Activated naive CD8-positive, alpha-beta T cell treated with anti-CD3 and anti-CD28 coated beads, Interleukin-2, amount 50 U/mL, for 24 hours (primary cell): ENCODE measurements at regions not wholly inside any gene's neighbourhood (a gene's known extent, or its start where the extent isn't known, plus 50 kb on each side); places are given as distances from the start of the nearest gene placed in this dataset.
"Not testable (repeated sequence)": the region's sequence is repeated elsewhere in the genome, so short reads cannot be mapped to it uniquely, and the experiment has no call there.

Experiments used
- ATAC-seq: fragments of 150-1000 bp; cut with Tn5 transposase; one replicate; pipeline ENCODE4 v1.10.0; 2021
- DNase-seq: peaks from one replicate; pipeline ENCODE4 v3.0.0; 2021
- H3K27ac Mint-ChIP-seq: one replicate; pipeline ENCODE4 v1.8.0; 2021; ENCODE audit warnings: mild to moderate bottlenecking, mixed read lengths
- H3K27me3 Mint-ChIP-seq: one replicate; pipeline ENCODE4 v1.8.0; 2021; ENCODE audit warnings: mixed read lengths
- H3K36me3 Mint-ChIP-seq: one replicate; pipeline ENCODE4 v1.8.0; 2021; ENCODE audit warnings: low read depth, mixed read lengths
- H3K4me1 Mint-ChIP-seq: one replicate; pipeline ENCODE4 v1.8.0; 2021; ENCODE audit warnings: mixed read lengths
- H3K4me3 Mint-ChIP-seq: one replicate; pipeline ENCODE4 v1.8.0; 2021; ENCODE audit warnings: mild to moderate bottlenecking, moderate library complexity, mixed read lengths
- H3K9me3 Mint-ChIP-seq: one replicate; pipeline ENCODE4 v1.8.0; 2021; ENCODE audit warnings: mixed read lengths

- Mint-ChIP-seq H3K27ac (no peak overlapping the region), H3K4me3 (no peak overlapping the region), H3K9me3 (no peaks in the 10 kb centered on the region), H3K4me1 (no peaks in the 10 kb centered on the region), H3K36me3 (no peaks in the 10 kb centered on the region), H3K27me3 (no peaks in the 10 kb centered on the region)
- no peak for DNase-seq
- no peak for ATAC-seq
Observed at GRCh38 chr6:8828376-8828775, 393.0 kb upstream of the SLC35B3 start.

- no peaks in the 10 kb centered on the region for H3K36me3 Mint-ChIP-seq
- DNase-seq (no peak), ATAC-seq (no peak)
- no peak overlapping the region for H3K27ac Mint-ChIP-seq
- H3K9me3 Mint-ChIP-seq: no peaks in the 10 kb centered on the region
- no peaks in the 10 kb centered on the region for H3K4me1 Mint-ChIP-seq
- no peaks in the 10 kb centered on the region for H3K27me3 Mint-ChIP-seq
- no peak overlapping the region for H3K4me3 Mint-ChIP-seq
Observed at GRCh38 chr6:8825726-8826125, 390.4 kb upstream of the SLC35B3 start.

- Mint-ChIP-seq H3K4me1 (no peaks in the 10 kb centered on the region), H3K27ac (no peak overlapping the region), H3K4me3 (no peak overlapping the region), H3K36me3 (no peaks in the 10 kb centered on the region), H3K9me3 (no peaks in the 10 kb centered on the region), H3K27me3 (no peaks in the 10 kb centered on the region)
- ATAC-seq (no peak), DNase-seq (no peak)
Observed at GRCh38 chr6:8821981-8822381, 386.6 kb upstream of the SLC35B3 start.

- Mint-ChIP-seq H3K4me3 (no peak overlapping the region), H3K27me3 (no peaks in the 10 kb centered on the region), H3K36me3 (no peaks in the 10 kb centered on the region), H3K27ac (no peak overlapping the region), H3K4me1 (no peaks in the 10 kb centered on the region), H3K9me3 (no peaks in the 10 kb centered on the region)
- DNase-seq: no peak
- ATAC-seq: no peak
Observed at GRCh38 chr6:8820313-8820712, 385.0 kb upstream of the SLC35B3 start.

- Mint-ChIP-seq H3K36me3 (no peaks in the 10 kb centered on the region), H3K4me1 (no peaks in the 10 kb centered on the region), H3K27ac (no peak overlapping the region), H3K4me3 (no peak overlapping the region), H3K9me3 (no peaks in the 10 kb centered on the region), H3K27me3 (no peaks in the 10 kb centered on the region)
- DNase-seq: no peak
- no peak for ATAC-seq
Observed at GRCh38 chr6:8819446-8819845, 384.1 kb upstream of the SLC35B3 start.

GRCh38 chr6:8814440-8815000, 379.2 kb upstream of the SLC35B3 start:
- no peaks in the 10 kb centered on the region for H3K36me3 Mint-ChIP-seq
- H3K27me3 Mint-ChIP-seq: no peaks in the 10 kb centered on the region
- H3K4me3 Mint-ChIP-seq: no peak overlapping the region
- H3K27ac Mint-ChIP-seq: no peak overlapping the region
- H3K4me1 Mint-ChIP-seq: no peaks in the 10 kb centered on the region
- ATAC-seq: no peak
- no peak for DNase-seq
- H3K9me3 Mint-ChIP-seq: no peaks in the 10 kb centered on the region

GRCh38 chr6:8810325-8810724, 375.0 kb upstream of the SLC35B3 start:
- Mint-ChIP-seq H3K36me3 (no peaks in the 10 kb centered on the region), H3K4me1 (no peaks in the 10 kb centered on the region), H3K4me3 (no peak overlapping the region), H3K9me3 (no peaks in the 10 kb centered on the region), H3K27ac (no peak overlapping the region), H3K27me3 (no peaks in the 10 kb centered on the region)
- ATAC-seq (no peak), DNase-seq (no peak)

- Mint-ChIP-seq H3K4me3 (no peak overlapping the region), H3K27me3 (no peaks in the 10 kb centered on the region), H3K36me3 (no peaks in the 10 kb centered on the region), H3K27ac (no peak overlapping the region), H3K9me3 (no peaks in the 10 kb centered on the region), H3K4me1 (no peaks in the 10 kb centered on the region)
- DNase-seq (no peak), ATAC-seq (no peak)
Observed at GRCh38 chr6:8809662-8810061, 374.3 kb upstream of the SLC35B3 start.

- DNase-seq (no peak), ATAC-seq (no peak)
- Mint-ChIP-seq H3K4me1 (no peaks in the 10 kb centered on the region), H3K4me3 (no peak overlapping the region), H3K27me3 (no peaks in the 10 kb centered on the region), H3K36me3 (no peaks in the 10 kb centered on the region), H3K9me3 (peaks cover 27% of the 10 kb centered on the region), H3K27ac (no peak overlapping the region)
Observed at GRCh38 chr6:8803181-8803760, 367.9 kb upstream of the SLC35B3 start.

GRCh38 chr6:8802397-8802796, 367.1 kb upstream of the SLC35B3 start:
- not testable (repeated sequence) for H3K27me3 Mint-ChIP-seq, H3K4me1 Mint-ChIP-seq, ATAC-seq, H3K4me3 Mint-ChIP-seq, H3K36me3 Mint-ChIP-seq, DNase-seq, H3K27ac Mint-ChIP-seq
- H3K9me3 Mint-ChIP-seq: peaks cover 27% of the 10 kb centered on the region

- DNase-seq (no peak), ATAC-seq (no peak)
- H3K4me1 Mint-ChIP-seq: no peaks in the 10 kb centered on the region
- H3K27ac Mint-ChIP-seq: no peak overlapping the region
- H3K9me3 Mint-ChIP-seq: peaks cover 2% of the 10 kb centered on the region
- H3K4me3 Mint-ChIP-seq: no peak overlapping the region
- no peaks in the 10 kb centered on the region for H3K27me3 Mint-ChIP-seq
- H3K36me3 Mint-ChIP-seq: no peaks in the 10 kb centered on the region
Observed at GRCh38 chr6:8794420-8794819, 359.1 kb upstream of the SLC35B3 start.

- no peak for DNase-seq
- Mint-ChIP-seq H3K4me3 (no peak overlapping the region), H3K36me3 (no peaks in the 10 kb centered on the region), H3K4me1 (no peaks in the 10 kb centered on the region), H3K27ac (no peak overlapping the region), H3K9me3 (no peaks in the 10 kb centered on the region), H3K27me3 (no peaks in the 10 kb centered on the region)
- no peak for ATAC-seq
Observed at GRCh38 chr6:8789878-8790277, 354.5 kb upstream of the SLC35B3 start.

GRCh38 chr6:8785223-8785622, 349.9 kb upstream of the SLC35B3 start:
- H3K27ac Mint-ChIP-seq: no peak overlapping the region
- peaks cover 2% of the 10 kb centered on the region for H3K27me3 Mint-ChIP-seq
- H3K9me3 Mint-ChIP-seq: peaks cover 15% of the 10 kb centered on the region
- no peaks in the 10 kb centered on the region for H3K4me1 Mint-ChIP-seq
- H3K36me3 Mint-ChIP-seq: no peaks in the 10 kb centered on the region
- ATAC-seq (no peak), DNase-seq (no peak)
- no peak overlapping the region for H3K4me3 Mint-ChIP-seq

GRCh38 chr6:8783191-8783590, 347.8 kb upstream of the SLC35B3 start:
- Mint-ChIP-seq H3K27me3 (peaks cover 2% of the 10 kb centered on the region), H3K27ac (no peak overlapping the region), H3K36me3 (no peaks in the 10 kb centered on the region), H3K4me1 (no peaks in the 10 kb centered on the region), H3K4me3 (no peak overlapping the region), H3K9me3 (peaks cover 15% of the 10 kb centered on the region)
- ATAC-seq: no peak
- no peak for DNase-seq

GRCh38 chr6:8780653-8781052, 345.3 kb upstream of the SLC35B3 start:
- H3K4me3 Mint-ChIP-seq: no peak overlapping the region

GRCh38 chr6:8764733-8765132, 329.4 kb upstream of the SLC35B3 start:
- no peak overlapping the region for H3K4me3 Mint-ChIP-seq
- H3K36me3 Mint-ChIP-seq: no peaks in the 10 kb centered on the region
- peaks cover 5% of the 10 kb centered on the region for H3K9me3 Mint-ChIP-seq
- H3K4me1 Mint-ChIP-seq: no peaks in the 10 kb centered on the region
- H3K27me3 Mint-ChIP-seq: peaks cover 1% of the 10 kb centered on the region
- H3K27ac Mint-ChIP-seq: no peak overlapping the region
- no peak for ATAC-seq
- DNase-seq: no peak

More at GRCh38 chr6:8780653-8781052, 345.3 kb upstream of the SLC35B3 start:
- peaks cover 2% of the 10 kb centered on the region for H3K27me3 Mint-ChIP-seq
- peaks cover 15% of the 10 kb centered on the region for H3K9me3 Mint-ChIP-seq
- H3K27ac Mint-ChIP-seq: no peak overlapping the region
- no peaks in the 10 kb centered on the region for H3K4me1 Mint-ChIP-seq
- DNase-seq (no peak), ATAC-seq (no peak)
- no peaks in the 10 kb centered on the region for H3K36me3 Mint-ChIP-seq
